ENCODE measurements at regions not wholly inside any gene's neighbourhood (a gene's known extent, or its start where the extent isn't known, plus 50 kb on each side); places are given as distances from the start of the nearest gene placed in this dataset.

DNA sequence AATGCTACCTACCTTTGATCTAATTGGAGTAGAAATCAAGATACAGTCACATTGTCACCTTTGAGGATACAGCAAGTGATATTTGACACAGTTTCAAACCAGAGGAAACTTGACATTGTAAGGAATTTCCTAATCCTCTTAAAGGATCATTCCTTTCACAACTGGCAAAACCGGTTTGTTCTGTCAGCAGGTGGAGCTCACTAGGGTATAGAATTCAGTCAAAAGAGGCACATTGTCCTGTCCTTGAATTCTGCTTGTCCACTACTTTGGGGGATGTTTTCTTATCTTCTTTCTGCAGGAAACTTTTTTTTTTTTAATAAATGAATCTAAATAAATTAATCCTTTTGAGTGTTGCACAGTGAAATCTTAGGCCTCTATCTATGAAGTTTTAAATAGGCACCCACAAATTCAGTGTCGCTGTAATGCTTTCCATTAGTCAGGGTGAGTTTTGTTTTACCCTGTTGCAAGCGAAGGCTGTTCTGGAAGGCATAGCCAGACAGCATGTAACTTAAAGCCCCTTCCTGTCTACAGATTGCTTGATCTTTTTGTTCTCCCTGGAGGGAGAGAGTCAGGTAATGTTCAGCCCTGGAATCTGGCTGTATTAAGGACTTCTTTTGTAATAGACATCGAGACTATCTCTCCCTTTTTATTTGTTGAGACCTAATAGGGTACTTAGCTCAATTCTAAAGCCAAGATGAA lies 285.0 kb upstream of the RGS6 start:
- no peak for DNase-seq

DNA sequence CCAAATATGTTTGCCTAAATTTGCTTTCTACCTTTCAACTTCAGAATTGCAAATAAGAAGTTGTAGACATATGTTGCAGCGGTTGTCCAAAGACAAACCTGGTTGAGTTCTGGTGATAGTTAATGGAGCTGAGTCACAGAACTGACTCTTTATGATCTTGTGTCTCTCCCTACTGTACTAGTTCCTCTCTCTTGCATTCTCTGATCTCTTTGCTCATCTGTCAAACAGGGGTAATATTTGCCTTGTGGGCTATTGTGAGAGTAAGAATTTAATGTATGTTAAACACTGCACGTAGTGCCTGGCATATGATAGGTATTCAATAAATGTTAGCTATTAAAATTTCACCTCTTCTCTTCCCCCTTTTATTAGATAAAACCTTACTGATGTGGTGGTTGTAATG lies 283.5 kb upstream of the RGS6 start:
- no peak for DNase-seq

DNA sequence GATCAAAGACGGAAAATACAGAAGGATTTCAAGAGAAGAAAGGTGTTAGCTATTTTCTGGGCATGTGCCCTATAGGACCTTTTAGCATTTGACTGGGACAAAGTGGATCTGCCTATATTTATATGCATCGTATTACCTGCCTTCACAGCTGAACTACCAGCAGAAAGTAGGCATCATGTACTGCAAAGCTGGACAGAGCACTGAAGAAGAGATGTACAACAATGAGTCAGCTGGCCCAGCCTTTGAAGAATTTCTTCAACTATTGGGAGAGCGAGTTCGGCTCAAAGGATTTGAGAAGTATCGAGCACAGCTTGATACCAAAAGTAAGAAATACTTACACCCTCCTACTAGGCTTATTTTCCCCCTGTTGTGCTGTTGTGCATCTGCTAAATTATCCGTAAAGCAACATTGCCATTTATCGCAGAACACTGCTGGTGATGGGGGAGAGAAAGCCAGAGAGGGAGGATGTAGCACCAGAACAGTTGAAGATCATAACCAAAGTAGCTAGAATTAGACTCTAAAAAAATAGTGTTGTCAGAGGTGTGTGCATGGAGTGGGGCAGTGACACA lies 282.0 kb upstream of the RGS6 start:
- DNase-seq, result no peak

DNA sequence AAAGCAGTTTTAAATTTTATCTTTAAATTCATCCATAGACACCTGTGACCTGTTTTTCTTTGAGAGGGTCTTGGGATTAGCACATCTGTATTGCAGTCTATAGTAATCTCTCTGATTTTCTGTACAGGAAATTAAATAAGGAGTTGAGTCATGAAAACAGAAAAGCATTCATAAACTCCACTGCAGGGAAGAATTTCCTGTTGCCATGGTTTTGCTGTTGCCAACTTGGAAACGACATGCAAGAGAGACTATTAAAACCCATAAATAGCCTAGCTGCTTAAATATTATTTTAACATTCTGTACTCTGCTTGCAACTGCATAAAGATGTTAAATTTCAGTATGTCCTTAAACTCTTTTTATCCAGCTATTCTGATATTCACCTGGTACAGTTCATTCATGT lies 281.0 kb upstream of the RGS6 start:
- DNase-seq, result no peak

DNA sequence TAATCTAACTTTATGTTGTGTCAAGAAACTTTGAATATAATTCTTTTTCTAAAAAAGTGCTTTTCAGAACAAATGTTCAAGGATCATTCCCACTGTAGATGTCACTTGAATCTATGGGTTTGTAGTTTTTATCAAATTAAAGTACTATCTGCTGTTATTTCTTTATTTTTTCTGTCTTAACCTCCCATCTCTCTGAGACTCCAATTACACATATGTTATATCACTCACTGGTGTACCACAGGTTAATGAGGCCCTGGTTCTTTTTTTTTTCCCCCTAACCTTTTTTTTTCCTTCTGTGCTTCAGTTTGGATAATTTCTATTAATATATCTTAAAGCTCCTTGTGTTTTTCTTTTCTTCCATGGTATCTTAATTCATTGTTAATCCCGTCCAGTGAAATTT lies 279.9 kb upstream of the RGS6 start:
- no peak for DNase-seq

DNA sequence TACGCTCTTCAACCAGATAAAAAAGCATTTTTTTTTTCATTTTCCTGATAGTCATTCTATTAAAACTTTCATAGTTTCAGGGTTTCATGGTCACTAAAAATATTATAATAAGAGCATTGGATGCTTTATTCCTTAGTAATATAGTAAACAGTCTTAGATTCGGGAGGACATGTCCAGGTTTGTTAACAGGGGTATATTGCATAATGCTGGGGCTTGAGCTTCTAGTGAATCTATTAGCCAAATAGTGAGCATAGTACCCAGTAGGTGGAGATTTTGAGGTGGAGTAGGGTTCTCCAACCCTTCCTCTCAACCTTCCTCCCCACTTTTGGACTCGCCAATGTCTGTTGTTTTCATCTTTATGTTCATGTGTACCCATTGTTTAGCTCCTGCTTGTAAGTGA lies 277.4 kb upstream of the RGS6 start:
- no peak for DNase-seq

DNA sequence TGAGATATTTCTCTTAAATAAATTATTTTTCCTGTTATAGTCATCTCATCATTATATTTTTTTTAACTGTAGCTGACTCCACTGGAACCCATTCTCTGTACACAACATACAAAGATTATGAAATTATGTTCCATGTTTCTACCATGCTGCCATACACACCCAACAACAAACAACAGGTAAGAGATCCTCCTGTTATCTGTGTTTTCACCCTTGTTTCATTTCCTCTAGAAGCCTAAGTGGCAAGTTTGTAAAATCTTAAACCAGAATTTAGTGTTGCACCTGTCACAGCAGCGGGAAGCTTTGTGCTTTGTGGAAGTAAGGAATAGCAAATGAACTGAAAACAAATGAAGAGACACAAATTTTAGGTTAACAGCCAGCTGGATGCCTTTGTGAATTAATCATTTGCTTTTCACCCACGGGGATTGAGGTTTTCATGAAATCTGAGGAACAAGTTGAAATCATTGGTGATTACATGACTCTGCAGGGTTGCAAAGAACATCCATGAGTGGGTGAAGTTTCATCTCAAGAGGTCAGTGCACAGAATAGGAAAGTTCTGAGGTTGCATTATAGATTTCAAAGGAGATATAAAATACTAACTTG lies 273.9 kb upstream of the RGS6 start:
- DNase-seq, result peak; percentile 18

DNA sequence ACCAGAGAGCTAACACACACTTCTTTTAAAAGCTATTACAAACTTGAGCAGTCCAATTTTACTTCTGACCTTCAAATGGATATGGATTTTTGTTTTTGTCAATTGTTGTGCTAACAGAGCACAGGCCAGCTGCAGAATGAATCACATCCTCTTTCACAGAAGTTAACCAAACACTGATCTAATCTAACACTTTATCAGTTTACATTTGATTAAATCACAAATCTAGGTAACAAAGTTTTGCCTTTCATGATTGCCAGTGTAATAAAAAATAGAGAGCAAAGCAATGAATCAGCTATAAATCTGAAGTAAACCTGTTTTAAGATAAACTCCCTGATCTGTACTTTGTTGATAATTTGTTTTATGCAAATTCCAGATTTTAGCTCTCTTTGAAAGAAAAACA lies 273.1 kb upstream of the RGS6 start:
- peak; percentile 51 for DNase-seq

DNA sequence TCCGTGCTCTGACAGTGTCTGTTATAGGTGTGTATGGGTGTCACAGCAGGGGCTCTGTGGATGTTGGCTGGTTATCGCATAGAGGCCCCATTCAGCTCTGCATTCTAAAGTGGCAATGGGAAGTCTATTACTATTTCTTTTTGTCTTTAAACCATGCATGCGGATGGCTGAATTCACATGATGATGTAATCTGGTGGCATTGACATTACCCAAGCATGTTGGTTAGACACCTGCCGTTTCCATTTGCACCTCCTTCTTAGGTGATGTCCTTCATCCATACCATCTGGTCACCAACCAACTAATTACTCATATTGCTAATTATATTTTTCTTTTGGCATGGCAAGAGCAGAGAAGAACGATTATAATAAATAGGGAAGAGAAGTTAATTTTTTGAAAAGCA lies 270.8 kb upstream of the RGS6 start:
- no peak for DNase-seq

DNA sequence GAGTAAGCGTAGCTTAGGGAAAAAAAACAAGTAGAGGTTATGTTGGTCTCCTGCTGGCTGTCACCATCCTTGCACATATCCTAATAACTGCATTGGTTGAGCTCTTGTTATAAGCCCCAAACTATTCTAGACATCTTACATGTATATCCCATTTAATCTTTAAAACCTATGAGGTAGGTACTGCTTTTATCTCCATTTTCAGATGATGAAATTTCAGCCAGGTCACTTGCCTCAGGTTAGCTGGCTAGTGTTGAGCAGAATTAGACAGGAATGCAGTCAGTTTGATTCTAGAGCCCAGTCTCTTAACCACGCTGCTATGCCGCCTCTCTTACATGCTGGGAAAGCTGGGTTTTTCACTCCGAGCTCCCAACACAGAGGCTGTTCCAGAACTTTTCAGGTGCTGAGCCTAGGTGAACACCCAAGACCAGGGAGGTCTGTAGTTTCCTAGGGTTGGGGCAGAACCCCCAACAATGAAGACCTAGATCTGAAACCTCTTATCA lies 269.9 kb upstream of the RGS6 start:
- DNase-seq, result no peak

DNA sequence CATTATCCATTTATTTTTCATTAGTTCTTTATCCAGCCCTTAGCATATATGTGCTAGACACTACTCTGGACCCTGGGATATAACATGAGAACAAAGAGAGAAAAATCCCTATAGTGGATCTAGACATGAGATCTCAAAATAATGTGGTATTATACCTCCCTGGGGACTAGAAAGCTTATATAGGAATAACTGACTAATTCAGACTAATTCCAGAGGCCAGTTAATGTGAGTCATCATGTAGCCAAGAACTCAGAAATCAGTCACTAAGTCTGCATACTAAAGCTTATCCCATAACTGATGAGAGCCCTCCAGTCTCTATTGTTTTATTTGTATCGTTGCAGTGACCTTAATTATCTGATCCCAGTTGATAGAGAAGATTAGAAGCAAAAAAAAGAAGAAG lies 267.1 kb upstream of the RGS6 start:
- no peak for DNase-seq

DNA sequence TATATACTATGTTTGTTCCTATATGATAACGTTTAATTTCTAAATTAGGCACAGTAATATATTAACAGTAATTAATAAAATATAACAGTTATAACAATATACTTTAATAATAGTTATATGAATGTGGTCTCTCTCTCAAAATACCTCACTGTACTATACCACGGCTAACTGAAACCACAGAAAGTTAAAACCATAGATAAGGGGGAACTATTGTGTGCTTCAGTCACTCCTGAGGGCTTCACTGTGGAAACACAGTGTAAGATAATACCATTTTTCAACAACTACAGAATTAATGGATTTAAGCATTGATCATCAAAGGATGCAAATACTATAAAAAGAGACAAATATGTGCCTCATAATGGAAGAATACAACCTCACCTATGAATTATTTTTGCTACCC lies 266.4 kb upstream of the RGS6 start:
- no peak for DNase-seq

DNA sequence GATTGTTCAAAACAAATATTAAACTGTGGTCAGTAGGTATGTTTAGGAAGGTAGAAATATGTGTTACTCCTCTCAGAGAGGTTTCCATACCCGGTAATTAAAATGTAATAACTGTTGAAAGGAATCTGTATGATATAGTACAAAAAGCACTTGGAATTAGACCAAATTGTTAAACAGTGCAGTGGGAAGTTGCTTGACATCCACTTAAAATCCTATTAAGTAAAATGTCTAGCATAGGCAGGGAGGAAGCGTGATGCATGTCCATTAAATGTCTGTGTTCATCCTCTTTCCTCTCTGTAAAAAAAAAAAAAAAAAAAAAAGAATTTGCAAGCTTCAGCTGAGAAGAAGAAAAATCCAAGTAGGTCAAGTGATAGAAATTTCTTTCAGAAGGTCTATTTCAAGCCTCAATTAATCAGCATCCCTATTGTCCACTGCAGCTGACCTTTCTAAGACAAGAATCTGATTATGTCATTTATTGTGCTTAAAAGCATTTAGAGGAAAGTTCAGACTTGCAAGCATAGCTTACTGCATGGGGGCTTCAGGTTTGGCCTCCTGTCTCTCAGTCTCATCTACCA lies 265.6 kb upstream of the RGS6 start:
- no peak for DNase-seq

DNA sequence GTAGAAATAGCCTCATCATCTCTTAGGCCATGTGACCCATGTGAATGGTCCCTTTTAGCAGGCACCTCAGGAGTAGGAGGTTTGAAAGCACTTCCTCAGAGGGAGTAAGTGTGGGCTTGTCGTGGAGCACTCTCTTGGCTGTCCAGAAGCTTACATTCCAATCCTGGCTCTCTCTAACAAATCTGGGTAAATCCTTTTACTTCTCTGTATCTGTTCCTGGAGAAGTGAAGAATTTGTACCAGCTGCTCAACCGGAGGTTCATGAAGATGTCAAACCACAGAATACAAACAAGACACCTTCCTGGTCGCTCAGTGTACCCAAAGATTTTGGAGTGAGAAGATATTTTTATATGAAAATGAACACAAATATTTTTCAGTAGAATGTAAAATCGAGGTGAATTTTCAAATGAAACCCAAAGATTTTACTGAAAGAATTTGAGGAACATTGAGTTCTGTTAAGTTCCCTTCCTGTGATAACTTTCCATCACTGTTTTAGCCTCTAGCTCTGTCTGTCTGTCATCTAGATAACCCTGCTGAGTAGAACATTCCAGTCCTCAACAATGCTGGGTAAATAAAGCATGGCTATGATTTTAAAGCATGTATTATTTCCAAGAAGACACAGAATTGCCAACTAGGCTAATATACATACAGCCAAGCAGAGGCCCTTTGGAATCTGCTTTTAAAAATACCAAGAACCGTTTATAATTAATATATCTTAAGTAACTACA lies 263.9 kb upstream of the RGS6 start:
- no peak for DNase-seq

DNA sequence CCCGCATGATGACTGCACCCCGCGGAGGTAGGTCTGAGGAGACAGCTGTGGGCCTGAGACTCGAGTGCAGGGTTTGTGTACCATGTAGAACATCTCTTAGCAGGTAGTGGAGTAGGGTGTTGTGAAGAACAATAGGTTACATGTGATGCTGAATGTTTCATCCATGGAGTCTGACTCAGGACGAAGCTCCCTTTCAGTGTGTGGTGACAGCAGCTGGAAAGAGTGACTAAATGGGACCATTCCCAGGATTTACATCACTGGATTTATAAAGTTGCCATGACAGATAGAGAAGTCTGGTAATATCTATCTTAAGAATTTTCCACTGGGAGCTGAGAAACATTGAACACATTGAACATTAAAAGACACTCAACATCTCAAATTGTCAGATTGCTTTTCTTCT lies 259.6 kb upstream of the RGS6 start:
- no peak for DNase-seq

DNA sequence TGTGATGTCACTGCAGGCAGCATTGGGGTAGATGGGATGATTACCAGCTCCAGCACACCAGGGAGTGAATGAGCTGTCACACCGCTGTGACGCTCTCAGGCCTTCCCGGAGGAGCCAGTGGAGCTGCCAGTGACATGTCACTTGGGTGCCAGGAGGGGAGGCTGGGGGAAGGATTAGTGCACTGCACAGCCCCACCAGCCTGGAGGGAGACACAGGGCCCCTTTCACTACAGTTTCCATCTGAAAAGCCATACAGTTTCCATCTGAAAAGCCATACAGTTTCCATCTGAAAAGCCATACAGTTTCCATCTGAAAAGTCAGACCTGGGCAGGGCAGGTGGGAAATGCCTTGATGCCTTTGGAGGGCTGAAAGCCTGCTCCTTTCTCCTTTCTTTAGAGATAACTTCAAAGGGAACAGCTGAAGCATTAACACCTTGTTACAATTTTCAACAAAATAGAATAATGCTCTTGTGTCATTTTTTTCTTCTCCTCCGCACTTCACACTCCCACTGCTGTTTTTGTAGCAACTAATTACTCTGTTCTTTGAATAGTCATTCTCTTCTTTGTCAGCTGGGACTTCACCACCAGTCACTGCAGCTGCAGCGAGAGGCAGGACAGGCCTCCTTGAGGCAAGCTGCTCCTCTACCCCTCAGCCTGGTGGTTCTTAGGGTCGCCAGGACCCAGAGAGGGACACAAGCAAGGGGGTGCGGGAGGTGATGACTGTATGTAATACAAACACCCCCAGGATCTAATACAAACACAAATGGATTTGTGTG lies 256.9 kb upstream of the RGS6 start:
- DNase-seq, result no peak

DNA sequence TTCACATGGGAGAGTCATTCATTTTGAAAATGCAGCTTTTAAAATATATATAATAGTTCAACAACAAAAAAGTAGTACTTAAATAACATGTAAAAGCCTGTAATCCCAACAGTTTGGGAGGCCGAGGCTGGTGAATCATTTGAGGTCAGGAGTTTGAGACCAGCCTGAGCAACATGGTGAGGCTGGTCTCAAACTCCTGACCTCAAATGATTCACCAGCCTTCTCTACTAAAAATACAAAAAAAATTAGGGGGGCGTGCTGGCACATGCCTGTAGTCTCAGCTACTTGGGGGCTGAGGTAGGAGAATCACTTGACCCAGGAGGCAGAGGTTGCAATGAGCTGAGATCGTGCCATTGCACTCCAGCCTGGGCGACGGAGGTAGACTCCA lies 256.3 kb upstream of the RGS6 start:
- DNase-seq, result no peak

DNA sequence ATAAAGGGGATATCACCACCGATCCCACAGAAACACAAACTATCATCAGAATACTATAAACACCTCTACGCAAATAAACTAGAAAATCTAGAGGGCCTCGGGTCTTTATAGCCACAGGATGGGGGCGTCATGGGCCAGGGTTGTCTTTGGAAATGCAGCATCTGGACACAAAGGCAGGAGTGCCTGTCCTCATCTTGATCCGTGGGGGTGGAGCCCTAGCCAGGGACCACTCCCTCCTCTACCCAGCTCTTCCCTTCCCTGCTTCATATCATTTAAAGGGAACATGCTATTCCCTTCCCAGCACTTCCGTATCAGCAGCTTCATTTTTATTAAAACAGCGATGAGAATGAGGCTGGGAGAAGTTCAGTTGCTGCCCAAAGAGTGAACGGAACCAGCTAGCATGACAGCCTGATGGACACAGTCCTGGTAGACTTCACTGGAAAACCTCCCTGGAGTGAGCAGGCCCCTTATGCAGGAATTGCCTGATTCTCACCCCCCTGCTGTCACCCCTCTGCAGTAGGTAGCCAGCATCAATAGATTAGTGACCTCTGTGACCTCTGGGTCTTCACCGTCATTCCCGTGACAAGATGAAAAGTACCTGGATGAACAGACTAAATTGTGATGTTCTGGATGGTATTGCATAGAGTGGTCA lies 251.4 kb upstream of the RGS6 start:
- no peak for DNase-seq

DNA sequence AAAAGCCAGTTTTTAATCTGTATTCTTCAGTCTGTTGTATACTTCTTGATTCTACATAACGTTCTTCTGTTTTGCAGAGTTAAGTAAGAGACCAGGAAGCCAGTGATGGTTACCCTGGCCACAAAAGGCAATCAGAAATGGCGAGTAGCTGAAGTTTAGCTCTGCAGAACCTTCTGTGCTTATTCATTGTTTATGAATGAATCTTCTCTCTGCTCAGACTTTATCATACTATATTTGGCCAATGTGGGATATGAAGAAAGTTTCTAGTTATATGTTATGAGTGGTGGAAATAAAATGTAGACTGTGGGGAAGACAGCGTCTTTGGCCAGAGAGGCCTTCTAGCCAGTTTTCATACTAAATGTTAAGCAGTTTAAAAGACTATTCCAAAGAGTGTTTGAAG lies 249.9 kb upstream of the RGS6 start:
- DNase-seq, result no peak

DNA sequence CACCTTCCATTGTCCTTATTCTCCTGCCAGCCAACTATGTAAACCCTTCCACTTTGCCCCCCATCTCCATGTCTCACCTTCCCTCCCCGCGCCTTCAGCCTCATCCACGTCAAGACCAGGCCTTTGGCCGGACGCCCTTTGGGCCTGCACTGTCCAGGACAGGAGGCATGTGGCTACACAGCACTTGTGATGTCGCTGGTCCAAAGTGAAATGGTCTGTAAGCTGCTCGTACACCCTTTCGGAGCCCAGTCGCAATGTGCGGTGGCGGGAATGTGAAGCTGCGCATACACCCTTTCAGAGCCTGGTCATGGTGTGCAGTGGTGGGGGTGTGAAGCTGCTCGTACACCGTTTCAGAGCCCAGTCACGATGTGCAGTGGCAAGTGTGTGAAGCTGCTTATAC lies 247.9 kb upstream of the RGS6 start:
- no peak for DNase-seq

DNA sequence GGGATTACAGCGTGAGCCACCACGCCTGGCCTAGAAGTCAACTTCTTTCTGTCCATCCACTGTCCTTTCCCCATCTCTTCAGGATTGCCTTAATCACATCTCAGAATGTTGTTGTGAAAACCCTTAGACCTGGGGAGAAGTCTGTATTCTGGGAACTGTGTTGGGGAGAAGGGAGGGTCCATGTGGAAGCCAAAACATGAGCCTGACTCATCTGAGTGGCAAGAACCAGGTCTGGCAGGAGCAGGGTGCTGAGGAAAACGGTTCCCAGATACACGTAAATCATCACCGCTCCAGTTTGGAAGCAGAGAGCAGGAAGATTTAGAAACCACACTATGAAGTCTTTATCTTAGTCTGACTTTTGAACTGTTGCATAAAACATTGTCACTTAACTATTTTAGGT lies 245.6 kb upstream of the RGS6 start:
- DNase-seq, result no peak

DNA sequence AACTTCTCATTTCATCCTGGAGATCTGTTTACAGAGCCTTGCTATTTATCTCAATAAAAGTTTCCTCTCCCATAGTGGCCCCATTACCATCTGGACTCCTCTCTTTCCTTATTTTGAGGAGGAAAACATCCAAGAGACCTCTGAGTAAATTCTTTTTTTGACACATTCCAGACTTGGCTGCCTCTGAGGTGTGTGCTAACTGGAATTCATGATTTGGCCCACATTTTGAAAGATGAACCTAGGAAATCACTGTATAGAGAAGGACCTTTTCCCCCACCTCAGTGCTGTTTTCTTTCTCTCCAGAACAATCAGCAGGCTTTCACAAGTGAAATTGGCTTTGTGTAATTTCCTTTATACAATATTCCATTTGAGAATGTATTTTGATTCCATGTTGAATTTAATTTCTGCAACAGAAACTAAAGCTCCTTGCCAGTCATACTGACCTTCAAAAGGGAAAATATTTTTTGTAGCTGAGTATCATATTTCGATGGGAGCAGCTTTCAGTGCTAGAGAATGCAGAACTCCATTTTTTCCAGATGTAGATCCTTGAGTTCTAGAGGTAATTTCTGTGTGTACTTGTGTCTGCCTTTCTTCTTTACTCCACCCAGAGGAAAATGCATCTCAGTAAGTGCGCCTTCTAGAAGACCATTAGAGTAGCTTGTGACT lies 244.9 kb upstream of the RGS6 start:
- DNase-seq, result no peak

All from activated CD4-positive, alpha-beta T cell treated with anti-CD3 and anti-CD28 coated beads, Interleukin-10, Interleukin-2, amounts not matched to agents 100 ng/mL and 50 ng/mL, durations not matched to agents 16 hours and 8 hours (primary cell).